Smooth muscle cell (in vitro differentiated cells): ENCODE measurements at regions not wholly inside any gene's neighbourhood (a gene's known extent, or its start where the extent isn't known, plus 50 kb on each side); places are given as distances from the start of the nearest gene placed in this dataset.
A peak's percentile ranks its signal among the peaks of the same experiment; 100 is the strongest.

Experiments
- DNase-seq: peaks from one replicate; lab custom pipeline; 2025; ENCODE audit not compliant: unreplicated experiment; lab: John Stamatoyannopoulos, UW
- H2AFZ ChIP-seq: fragments of 200-600 bp; sonication (generic); 2 replicates; pipeline ENCODE4 v1.6.0; 2016; ENCODE audit warnings: antibody characterized with exemption, low read depth, mild to moderate bottlenecking
- H3F3A ChIP-seq: fragments of 200-600 bp; sonication (generic); 2 replicates; pipeline ENCODE4 v1.6.0; 2017; ENCODE audit warnings: antibody characterized with exemption, low read depth
- H3K27ac ChIP-seq: fragments of 200-600 bp; sonication (generic); 2 replicates; pipeline ENCODE4 v1.5.1; 2016; ENCODE audit warnings: low read depth, mild to moderate bottlenecking
- H3K27me3 ChIP-seq: fragments of 200-600 bp; sonication (generic); 2 replicates; pipeline ENCODE4 v1.6.1; 2016; ENCODE audit warnings: low read depth, mild to moderate bottlenecking
- H3K36me3 ChIP-seq: fragments of 200-600 bp; sonication (generic); 2 replicates; pipeline ENCODE4 v1.5.1; 2016; ENCODE audit warnings: low read depth
- H3K4me1 ChIP-seq: fragments of 200-600 bp; sonication (generic); 2 replicates; pipeline ENCODE4 v1.5.1; 2016; ENCODE audit warnings: low read depth
- H3K4me2 ChIP-seq: fragments of 200-600 bp; sonication (generic); 2 replicates; pipeline ENCODE4 v1.6.0; 2016; ENCODE audit warnings: mild to moderate bottlenecking
- H3K4me3 ChIP-seq: fragments of 200-600 bp; sonication (generic); 2 replicates; pipeline ENCODE4 v1.5.1; 2016; ENCODE audit warnings: mild to moderate bottlenecking
- H3K79me2 ChIP-seq: fragments of 200-600 bp; sonication (generic); 2 replicates; pipeline ENCODE4 v1.6.0; 2016; ENCODE audit warnings: low read depth, mild to moderate bottlenecking
- H3K9ac ChIP-seq: fragments of 200-600 bp; sonication (generic); 2 replicates; pipeline ENCODE4 v1.6.0; 2016; ENCODE audit warnings: low read depth
- H3K9me3 ChIP-seq: fragments of 200-600 bp; sonication (generic); replicated peaks from 2 replicates; pipeline ENCODE4 v1.5.1; 2016; ENCODE audit warnings: low read depth
- H4K20me1 ChIP-seq: fragments of 200-600 bp; sonication (generic); 2 replicates; pipeline ENCODE4 v1.6.0; 2016; ENCODE audit warnings: low read depth
- CTCF ChIP-seq: fragments of 200-600 bp; sonication (generic); IDR thresholded peaks from 2 replicates; pipeline ENCODE4 v1.5.1; 2017; ENCODE audit warnings: borderline replicate concordance, mild to moderate bottlenecking, antibody characterized with exemption; ENCODE audit not compliant: insufficient read depth, poor library complexity, severe bottlenecking
- WGBS: methylation state at CpG from one replicate; pipeline ENCODE4 v1.1.7; 2016; ENCODE audit warnings: low lambda C conversion rate; 5-methylcytosine and 5-hydroxymethylcytosine counted together

DNA sequence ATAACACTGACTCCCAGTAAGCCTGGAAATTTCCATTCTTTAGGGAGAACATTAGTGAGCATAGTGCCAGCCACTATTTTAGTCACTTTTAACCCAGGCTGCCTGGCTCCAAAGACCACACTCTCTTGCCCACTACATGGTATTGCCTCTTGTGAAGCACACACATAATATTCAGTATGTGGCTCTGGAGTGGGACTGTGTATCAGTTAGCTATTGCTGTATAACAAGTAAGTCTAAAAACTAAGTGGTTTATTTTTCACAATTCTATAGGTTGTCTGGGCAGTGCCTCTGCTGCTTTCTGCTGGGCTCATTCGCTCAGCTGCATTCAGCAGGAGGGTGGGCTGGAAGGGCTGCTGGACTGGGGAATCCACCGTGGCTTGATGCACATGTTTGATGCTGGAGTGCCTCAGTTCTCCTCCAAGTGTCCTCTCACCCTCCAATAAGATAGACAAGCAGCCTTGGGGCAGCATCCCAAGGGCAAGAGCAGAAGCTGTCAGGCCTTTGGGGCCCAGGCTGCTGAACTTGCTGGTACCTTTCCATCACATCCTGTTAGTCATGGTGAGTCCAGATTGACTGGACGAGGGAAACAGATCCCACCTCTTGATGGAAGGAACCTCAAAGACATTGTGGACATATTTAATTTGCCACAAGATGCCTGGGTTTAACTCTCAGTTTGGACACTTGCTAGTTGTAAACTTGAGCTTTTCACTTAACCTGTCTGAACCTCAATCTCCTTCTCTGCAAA is 66.6 kb upstream of the TLE3 start:
- no peak for TF ChIP-seq CTCF
- Histone ChIP-seq H3K27ac (no peak overlapping the region), H3K9me3 (no peaks in the 10 kb centered on the region), H4K20me1 (no peaks in the 10 kb centered on the region), H3K4me3 (no peak overlapping the region), H3K36me3 (no peaks in the 10 kb centered on the region), H3K4me1 (no peaks in the 10 kb centered on the region), H3F3A (no peaks in the 10 kb centered on the region), H3K27me3 (no peaks in the 10 kb centered on the region), H3K79me2 (no peaks in the 10 kb centered on the region), H2AFZ (no peak overlapping the region), H3K9ac (no peak overlapping the region), H3K4me2 (no peak overlapping the region)
- DNase-seq, result no peak
- WGBS, result 86% methylated on average over 3 of the region's 3 CpGs

DNA sequence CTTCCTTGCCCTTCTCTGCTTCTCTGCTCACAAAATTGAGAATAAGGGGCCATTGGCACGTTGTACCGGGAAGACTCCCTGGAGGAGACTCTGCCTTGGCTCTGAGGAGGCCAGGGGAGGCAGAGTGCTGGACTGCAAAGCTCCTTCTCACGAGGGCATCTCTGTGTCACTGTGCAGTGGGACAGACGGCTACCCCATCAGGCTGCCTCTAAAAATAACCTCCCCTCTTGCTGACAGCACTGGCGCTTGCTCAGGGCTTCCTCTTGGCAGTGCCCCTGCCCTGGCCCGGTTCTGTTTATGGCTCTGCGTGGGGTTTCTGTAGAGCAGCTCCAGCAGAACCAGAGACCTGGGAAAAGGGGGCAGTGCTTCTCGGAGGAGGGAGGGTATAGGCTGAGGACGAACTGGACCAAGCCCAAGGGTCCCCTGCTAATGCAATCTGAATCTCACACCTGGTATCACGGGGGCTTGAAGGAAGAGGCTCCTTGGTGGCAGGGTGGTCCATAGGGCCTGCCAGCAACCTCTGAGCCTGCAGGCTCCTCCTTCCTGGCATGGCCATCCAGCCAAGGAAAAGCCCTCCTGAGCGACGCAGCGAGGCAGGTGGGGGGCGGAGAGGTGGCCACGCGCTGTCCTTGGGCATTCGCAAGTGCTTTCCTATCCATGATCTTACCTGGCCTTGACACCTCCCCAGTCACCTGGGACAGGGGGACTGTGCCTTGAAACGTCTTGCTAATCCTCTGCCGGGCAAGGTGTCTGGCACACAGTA is 63.3 kb upstream of the TLE3 start:
- no peaks in the 10 kb centered on the region for H3K36me3 ChIP-seq
- H3K4me1 ChIP-seq, result peaks cover 11% of the 10 kb centered on the region
- H3K27me3 ChIP-seq, result no peaks in the 10 kb centered on the region
- no peak for TF ChIP-seq CTCF
- WGBS, result 85% methylated on average over 19 of the region's 19 CpGs
- no peak overlapping the region for H3K4me3 ChIP-seq
- no peaks in the 10 kb centered on the region for H3K9me3 ChIP-seq
- no peak overlapping the region for H3K9ac ChIP-seq
- DNase-seq, result no peak
- H3K4me2 ChIP-seq, result no peak overlapping the region
- H4K20me1 ChIP-seq, result no peaks in the 10 kb centered on the region
- no peak overlapping the region for H2AFZ ChIP-seq
- H3F3A ChIP-seq, result peaks cover 6% of the 10 kb centered on the region
- no peaks in the 10 kb centered on the region for H3K79me2 ChIP-seq
- no peak overlapping the region for H3K27ac ChIP-seq

- H3F3A ChIP-seq, result peaks cover 13% of the 10 kb centered on the region
- DNase-seq, result no peak
- WGBS, result 20% methylated on average over 1 of the region's 1 CpG
- no peak overlapping the region for H2AFZ ChIP-seq
- no peaks in the 10 kb centered on the region for H3K9me3 ChIP-seq
- H3K9ac ChIP-seq, result no peak overlapping the region
- no peak for TF ChIP-seq CTCF
- H3K27ac ChIP-seq, result no peak overlapping the region
- H3K79me2 ChIP-seq, result no peaks in the 10 kb centered on the region
- H3K4me2 ChIP-seq, result peak overlapping the region; percentile 56
- H3K4me1 ChIP-seq, result peaks cover 12% of the 10 kb centered on the region
- no peaks in the 10 kb centered on the region for H3K36me3 ChIP-seq
- H3K27me3 ChIP-seq, result no peaks in the 10 kb centered on the region
- no peak overlapping the region for H3K4me3 ChIP-seq
- no peaks in the 10 kb centered on the region for H4K20me1 ChIP-seq
Observed at GRCh38 chr15:70160267-70160666, 62.5 kb upstream of the TLE3 start.

GRCh38 chr15:70159713-70160009 is 61.9 kb upstream of the TLE3 start:
- Histone ChIP-seq H4K20me1 (no peaks in the 10 kb centered on the region), H3F3A (peaks cover 15% of the 10 kb centered on the region), H2AFZ (no peak overlapping the region), H3K9ac (no peak overlapping the region), H3K36me3 (no peaks in the 10 kb centered on the region), H3K9me3 (no peaks in the 10 kb centered on the region), H3K27me3 (no peaks in the 10 kb centered on the region), H3K27ac (no peak overlapping the region), H3K4me1 (peaks cover 15% of the 10 kb centered on the region), H3K79me2 (no peaks in the 10 kb centered on the region), H3K4me3 (no peak overlapping the region), H3K4me2 (peak overlapping the region; percentile 56)
- WGBS, result 88% methylated on average over 2 of the region's 2 CpGs
- no peak for DNase-seq
- no peak for TF ChIP-seq CTCF
